Esophagus muscularis mucosa (tissue), 4 donors: ENCODE measurements at regions not wholly inside any gene's neighbourhood (a gene's known extent, or its start where the extent isn't known, plus 50 kb on each side); places are given as distances from the start of the nearest gene placed in this dataset.

Experiments
- EP300 ChIP-seq: sonication (generic); formaldehyde crosslinking; IDR thresholded peaks from one replicate; pipeline ENCODE4 v1.6.1; 2017; ENCODE audit warnings: antibody characterized with exemption
- POLR2AphosphoS5 ChIP-seq, 2 donors: sonication (generic); formaldehyde crosslinking; IDR thresholded peaks; one replicate each; pipeline ENCODE4 v1.6.1; 2017; ENCODE audit warnings: antibody characterized with exemption in 2 of 2
- TF ChIP-seq, protein P1 (sequence below), 3 experiments: fragments of 200-600 bp in 2 of 3; fragments of 450-650 bp in 1 of 3; sonication (generic) in 2 of 3; IDR thresholded peaks; one replicate each; pipeline ENCODE4 v1.5.1; 2017 to 2019; ENCODE audit warnings: antibody characterized with exemption in 3 of 3, mild to moderate bottlenecking in 2 of 3, moderate library complexity in 1 of 3

DNA sequence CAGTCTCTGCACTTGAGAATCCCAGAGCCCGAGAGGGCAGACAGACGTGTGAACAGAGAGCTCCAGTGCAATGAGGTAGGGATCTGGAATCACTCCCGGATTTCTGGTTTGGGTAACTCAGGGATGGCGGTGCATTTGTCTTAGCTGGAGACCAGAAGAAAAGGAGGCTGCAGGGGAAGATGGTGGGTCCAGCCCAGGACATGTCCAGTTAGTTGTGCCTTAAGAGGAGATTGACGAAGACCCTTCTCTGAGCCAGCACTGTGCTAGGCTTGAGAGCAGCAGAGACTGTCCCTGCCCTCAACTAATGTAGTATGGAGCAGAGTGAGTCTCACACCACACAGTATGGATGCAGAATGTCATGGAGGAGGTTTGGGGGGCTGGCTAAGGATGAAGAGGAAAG, 150.6 kb upstream of the COPS8 start:
- TF ChIP-seq EP300 (no peak), POLR2AphosphoS5 (IDR thresholded peaks at IDR 0.05) (no peak)
- TF ChIP-seq, protein P1, sequence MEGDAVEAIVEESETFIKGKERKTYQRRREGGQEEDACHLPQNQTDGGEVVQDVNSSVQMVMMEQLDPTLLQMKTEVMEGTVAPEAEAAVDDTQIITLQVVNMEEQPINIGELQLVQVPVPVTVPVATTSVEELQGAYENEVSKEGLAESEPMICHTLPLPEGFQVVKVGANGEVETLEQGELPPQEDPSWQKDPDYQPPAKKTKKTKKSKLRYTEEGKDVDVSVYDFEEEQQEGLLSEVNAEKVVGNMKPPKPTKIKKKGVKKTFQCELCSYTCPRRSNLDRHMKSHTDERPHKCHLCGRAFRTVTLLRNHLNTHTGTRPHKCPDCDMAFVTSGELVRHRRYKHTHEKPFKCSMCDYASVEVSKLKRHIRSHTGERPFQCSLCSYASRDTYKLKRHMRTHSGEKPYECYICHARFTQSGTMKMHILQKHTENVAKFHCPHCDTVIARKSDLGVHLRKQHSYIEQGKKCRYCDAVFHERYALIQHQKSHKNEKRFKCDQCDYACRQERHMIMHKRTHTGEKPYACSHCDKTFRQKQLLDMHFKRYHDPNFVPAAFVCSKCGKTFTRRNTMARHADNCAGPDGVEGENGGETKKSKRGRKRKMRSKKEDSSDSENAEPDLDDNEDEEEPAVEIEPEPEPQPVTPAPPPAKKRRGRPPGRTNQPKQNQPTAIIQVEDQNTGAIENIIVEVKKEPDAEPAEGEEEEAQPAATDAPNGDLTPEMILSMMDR (IDR thresholded peaks at IDR 0.05) = no peak
